H1 (cell line): ENCODE measurements at regions not wholly inside any gene's neighbourhood (a gene's known extent, or its start where the extent isn't known, plus 50 kb on each side); places are given as distances from the start of the nearest gene placed in this dataset.

Experiments
- CTCF ChIA-PET: fragments of 300-600 bp; sonication (Branson Sonifier 250); formaldehyde crosslinking; loops from one replicate; lab custom pipeline; 2021; ENCODE audit not compliant: partially characterized antibody; lab: Charles Lee
- POLR2A ChIA-PET: fragments of 300-600 bp; sonication (Branson Sonifier 250); formaldehyde crosslinking; loops from one replicate; lab custom pipeline; 2021; ENCODE audit warnings: inconsistent platforms; ENCODE audit not compliant: partially characterized antibody; lab: Charles Lee
- DNase-seq, 2 experiments: peaks; one replicate each; pipeline versions ENCODE4 v3.0.0 to v3.0.0-alpha.2; 2010 to 2022; ENCODE audit warnings: low spot score in 2 of 2, low read depth in 1 of 2, mixed read lengths in 1 of 2
- FAIRE-seq: peaks from 2 replicates; lab custom pipeline; 2011; peaks lifted over from hg19 to GRCh38; lab: Jason Lieb, UNC
- H2AFZ ChIP-seq: 2 replicates; pipeline ENCODE4 v1.8.1; 2012; ENCODE audit warnings: low read length, inconsistent platforms
- H2AK5ac ChIP-seq: 2 replicates; pipeline ENCODE4 v1.6.1; 2013; ENCODE audit warnings: low read depth, low read length
- H2BK120ac ChIP-seq: replicated peaks from 2 replicates; pipeline ENCODE3; 2013; ENCODE audit warnings: low read depth, low read length, inconsistent platforms
- H2BK12ac ChIP-seq: 2 replicates; pipeline ENCODE4 v1.6.1; 2013; ENCODE audit warnings: low read depth, low read length
- H2BK15ac ChIP-seq: 2 replicates; pipeline ENCODE4 v1.6.1; 2013; ENCODE audit warnings: low read length
- H2BK20ac ChIP-seq: 2 replicates; pipeline ENCODE4 v1.6.1; 2013; ENCODE audit warnings: low read length
- H2BK5ac ChIP-seq: 2 replicates; pipeline ENCODE4 v1.6.1; 2013; ENCODE audit warnings: low read depth, low read length
- H3K14ac ChIP-seq: 2 replicates; pipeline ENCODE4 v1.6.1; 2013; ENCODE audit warnings: inconsistent platforms; ENCODE audit not compliant: insufficient read length
- H3K18ac ChIP-seq: 2 replicates; pipeline ENCODE4 v1.6.1; 2013; ENCODE audit warnings: low read length; ENCODE audit errors: extremely low read depth
- H3K23ac ChIP-seq: 2 replicates; pipeline ENCODE4 v1.6.1; 2013; ENCODE audit warnings: inconsistent platforms; ENCODE audit not compliant: insufficient read length
- H3K23me2 ChIP-seq: 2 replicates; pipeline ENCODE4 v1.6.1; 2013; ENCODE audit warnings: low read depth, low read length
- H3K27ac ChIP-seq: 2 replicates; pipeline ENCODE4 v1.6.1; 2011; ENCODE audit warnings: low read depth, low read length, inconsistent platforms
- H3K27me3 ChIP-seq, 4 experiments: replicated peaks in 1 of 4; 1 replicate in 1 of 4; 2 replicates in 3 of 4; pipeline versions ENCODE4 v1.6.1 to v1.8.1; 2011 to 2013; ENCODE audit warnings: low read length in 3 of 4, mild to moderate bottlenecking in 3 of 4, inconsistent platforms in 2 of 4, mixed read lengths in 2 of 4, moderate library complexity in 1 of 4; ENCODE audit not compliant: control insufficient read depth in 3 of 4, insufficient read depth in 3 of 4; ENCODE audit errors: extremely low read depth in 1 of 4
- H3K36me3 ChIP-seq, 4 experiments: 2 replicates each; pipeline versions ENCODE4 v1.6.1 to v1.8.1; 2011 to 2013; ENCODE audit warnings: mild to moderate bottlenecking in 4 of 4, low read length in 3 of 4, moderate library complexity in 2 of 4, control low read depth in 1 of 4, inconsistent platforms in 1 of 4; ENCODE audit not compliant: insufficient read depth in 4 of 4, control insufficient read depth in 2 of 4
- H3K4ac ChIP-seq: replicated peaks from 2 replicates; pipeline ENCODE3; 2013; ENCODE audit warnings: low read length, low read depth, mixed read lengths, inconsistent platforms; ENCODE audit not compliant: insufficient read length
- H3K4me1 ChIP-seq, 4 experiments: replicated peaks in 1 of 4; 1 replicate in 1 of 4; 2 replicates in 3 of 4; pipeline versions ENCODE4 v1.6.1 to v1.8.1; 2011 to 2013; ENCODE audit warnings: low read length in 3 of 4, inconsistent platforms in 2 of 4, mixed read lengths in 1 of 4; ENCODE audit not compliant: insufficient read depth in 4 of 4, control insufficient read depth in 3 of 4
- H3K4me2 ChIP-seq, 2 experiments: 2 replicates each; pipeline versions ENCODE4 v1.6.1 to v1.8.1; 2011 to 2013; ENCODE audit warnings: low read depth in 2 of 2, low read length in 2 of 2, control low read depth in 1 of 2, inconsistent platforms in 1 of 2, mild to moderate bottlenecking in 1 of 2; ENCODE audit not compliant: insufficient read depth in 1 of 2
- H3K4me3 ChIP-seq, 4 experiments: fragments of 200-600, 300-600 bp in 1 of 4; sonication (generic), shearing (Covaris generic), sonication (Bioruptor Twin) in 1 of 4; 2 replicates each; pipeline versions ENCODE4 v1.5.1 to v1.8.1; 2011 to 2016; ENCODE audit warnings: low read length in 4 of 4, low read depth in 3 of 4, control low read depth in 2 of 4, inconsistent platforms in 2 of 4, mild to moderate bottlenecking in 2 of 4, mixed read lengths in 1 of 4, moderate library complexity in 1 of 4; ENCODE audit not compliant: insufficient read depth in 2 of 4; ENCODE audit errors: extremely low read depth in 1 of 4
- H3K56ac ChIP-seq: replicated peaks from 2 replicates; pipeline ENCODE3; 2013; ENCODE audit warnings: low read depth, mild to moderate bottlenecking, mixed read lengths, low read length, inconsistent platforms; ENCODE audit not compliant: insufficient read length
- H3K79me1 ChIP-seq: 2 replicates; pipeline ENCODE4 v1.6.1; 2013; ENCODE audit warnings: low read depth, low read length, control low read depth
- H3K79me2 ChIP-seq, 2 experiments: 2 replicates each; pipeline versions ENCODE4 v1.6.1 to v1.8.1; 2012 to 2013; ENCODE audit warnings: low read length in 2 of 2, mild to moderate bottlenecking in 2 of 2, inconsistent platforms in 1 of 2; ENCODE audit not compliant: insufficient read depth in 2 of 2, control insufficient read depth in 1 of 2
- H3K9ac ChIP-seq, 4 experiments: replicated peaks in 1 of 4; 1 replicate in 1 of 4; 2 replicates in 3 of 4; pipeline versions ENCODE4 v1.6.1 to v1.8.1; 2011 to 2013; ENCODE audit warnings: low read depth in 3 of 4, low read length in 3 of 4, control low read depth in 2 of 4, mild to moderate bottlenecking in 2 of 4, moderate library complexity in 2 of 4, inconsistent platforms in 1 of 4; ENCODE audit errors: extremely low read depth in 1 of 4
- H3K9me3 ChIP-seq, 2 experiments: 2 replicates each; pipeline versions ENCODE4 v1.6.1 to v1.8.1; 2012 to 2013; ENCODE audit warnings: mild to moderate bottlenecking in 2 of 2, moderate library complexity in 2 of 2, control low read depth in 1 of 2, inconsistent platforms in 1 of 2, low read depth in 1 of 2, low read length in 1 of 2, mixed read lengths in 1 of 2; ENCODE audit not compliant: insufficient read depth in 2 of 2
- H4K20me1 ChIP-seq, 2 experiments: replicated peaks in 1 of 2; 2 replicates each; pipeline versions ENCODE3 to v1.8.1; 2011 to 2013; ENCODE audit warnings: inconsistent platforms in 2 of 2, low read length in 2 of 2, mild to moderate bottlenecking in 1 of 2; ENCODE audit not compliant: insufficient read depth in 2 of 2, control insufficient read depth in 1 of 2
- H4K5ac ChIP-seq: 2 replicates; pipeline ENCODE4 v1.6.1; 2013; ENCODE audit warnings: low read length, low read depth, mixed read lengths, inconsistent platforms; ENCODE audit not compliant: insufficient read length
- H4K8ac ChIP-seq: 2 replicates; pipeline ENCODE4 v1.8.0; 2013; ENCODE audit warnings: mild to moderate bottlenecking, moderate library complexity, low read length, inconsistent platforms; ENCODE audit not compliant: insufficient read depth; ENCODE audit errors: extremely low read depth
- H4K91ac ChIP-seq: replicated peaks from 2 replicates; pipeline ENCODE3; 2013; ENCODE audit warnings: low read length, mixed read lengths, inconsistent platforms; ENCODE audit not compliant: insufficient read length
- CHD2 ChIP-seq: IDR thresholded peaks from 2 replicates; pipeline ENCODE4 v1.6.1; 2012; ENCODE audit warnings: low read length, improper control_type of control experiment
- FOSL1 ChIP-seq: IDR thresholded peaks from 2 replicates; pipeline ENCODE4 v1.6.1; 2011; ENCODE audit warnings: mild to moderate bottlenecking, low read depth, low read length, moderate library complexity; ENCODE audit not compliant: insufficient read depth
- HDAC2 ChIP-seq, 2 experiments: fragments of 300-600 bp in 1 of 2; sonication (generic) in 1 of 2; IDR thresholded peaks; 2 replicates each; pipeline ENCODE4 v1.6.1; 2011 to 2012; ENCODE audit warnings: low read depth in 2 of 2, low read length in 2 of 2, mild to moderate bottlenecking in 2 of 2, moderate library complexity in 2 of 2, borderline replicate concordance in 1 of 2, inconsistent platforms in 1 of 2
- HDAC6 ChIP-seq: IDR thresholded peaks from one replicate; pipeline ENCODE4 v1.7.1; 2012; ENCODE audit warnings: low read depth, mild to moderate bottlenecking, inconsistent platforms, low read length, moderate library complexity
- KDM5A ChIP-seq: fragments of 200-600 bp; IDR thresholded peaks from 2 replicates; pipeline ENCODE4 v1.7.1; 2012; ENCODE audit warnings: mild to moderate bottlenecking, low read length, inconsistent platforms, mixed read lengths
- MAFK ChIP-seq: IDR thresholded peaks from 2 replicates; pipeline ENCODE4 v1.6.1; 2012; ENCODE audit warnings: low read depth, mild to moderate bottlenecking, improper control_type of control experiment, low read length
- MAX ChIP-seq: IDR thresholded peaks from 2 replicates; pipeline ENCODE4 v1.6.1; 2012; ENCODE audit warnings: inconsistent platforms
- NANOG ChIP-seq: IDR thresholded peaks from 2 replicates; pipeline ENCODE4 v1.6.1; 2011; ENCODE audit warnings: low read length, low read depth, mild to moderate bottlenecking, inconsistent platforms; ENCODE audit not compliant: insufficient read depth, poor library complexity, severe bottlenecking
- NRF1 ChIP-seq: IDR thresholded peaks from 2 replicates; pipeline ENCODE4 v1.6.1; 2011; ENCODE audit warnings: mild to moderate bottlenecking, low read depth, low read length, improper control_type of control experiment
- PHF8 ChIP-seq: fragments of 200-600 bp; sonication (generic); conservative IDR thresholded peaks from 2 replicates; pipeline ENCODE4 v1.7.1; 2012; ENCODE audit warnings: low read depth, mild to moderate bottlenecking, inconsistent platforms, low read length, moderate library complexity
- SP1 ChIP-seq: IDR thresholded peaks from 2 replicates; pipeline ENCODE4 v1.6.1; 2011; ENCODE audit warnings: low read depth, low read length
- SP4 ChIP-seq: IDR thresholded peaks from 2 replicates; pipeline ENCODE4 v1.6.1; 2012; ENCODE audit warnings: low read length, inconsistent platforms
- TEAD4 ChIP-seq: IDR thresholded peaks from 2 replicates; pipeline ENCODE4 v1.6.1; 2012; ENCODE audit warnings: low read depth, low read length, inconsistent platforms, mixed read lengths
- WGBS, 2 experiments: shearing (Covaris generic) in 1 of 2; methylation state at CpG; one replicate each; pipeline versions ENCODE4 v1.1.6 to v1.1.7; 2013 to 2015; ENCODE audit warnings: low lambda C conversion rate in 2 of 2, mixed read lengths in 2 of 2, inconsistent platforms in 1 of 2, low coverage in 1 of 2, missing lambda C conversion rate in 1 of 2; ENCODE audit not compliant: insufficient replicate concordance in 2 of 2, insufficient coverage in 1 of 2, insufficient read length in 1 of 2; ENCODE audit errors: extremely low coverage in 1 of 2, missing lambda C conversion rate in 1 of 2; 5-methylcytosine and 5-hydroxymethylcytosine counted together

GRCh38 chr14:25677111-25677510 lies 627.2 kb upstream of the STXBP6 start:
- Histone ChIP-seq H2AFZ (no peak overlapping the region), H4K8ac (no peak overlapping the region)
- TF ChIP-seq MAX = no peak
- no peak for TF ChIP-seq NRF1
- no peak for TF ChIP-seq SP4
- TF ChIP-seq CHD2 = no peak
- no peak for TF ChIP-seq PHF8
- TF ChIP-seq FOSL1 = no peak
- TF ChIP-seq SP1 = no peak
- TF ChIP-seq NANOG = no peak
- no peak for TF ChIP-seq TEAD4
- TF ChIP-seq KDM5A = no peak
- no peak for TF ChIP-seq HDAC2 (IDR thresholded peaks at IDR 0.05; ENCODE audit: borderline replicate concordance in 1 of 2, low read depth in 2 of 2, low read length in 2 of 2)
- TF ChIP-seq HDAC6 = no peak
- TF ChIP-seq MAFK = no peak

More at GRCh38 chr14:25677111-25677510, 627.2 kb upstream of the STXBP6 start:
- Histone ChIP-seq H3K23ac (no peak overlapping the region), H2BK5ac (no peak overlapping the region), H3K4me2 (no peak overlapping the region), H3K23me2 (no peaks in the 10 kb centered on the region), H3K18ac (no peak overlapping the region), H2BK12ac (no peak overlapping the region), H2BK20ac (no peak overlapping the region), H2BK120ac (no peak overlapping the region), H4K5ac (no peak overlapping the region), H3K56ac (no peak overlapping the region), H2AK5ac (no peak overlapping the region), H4K91ac (no peak overlapping the region), H3K9me3 (peaks cover 0 to 4% of the 10 kb centered on the region in 2 experiments; a peak in 1 of 4 replicates), H2BK15ac (no peak overlapping the region), H3K4me3 (no peak overlapping the region), H3K79me1 (no peaks in the 10 kb centered on the region), H3K27ac (no peak overlapping the region), H3K79me2 (no peaks in the 10 kb centered on the region), H3K9ac (no peak overlapping the region), H3K4ac (no peak overlapping the region), H4K20me1 (no peaks in the 10 kb centered on the region), H3K27me3 (no peaks in the 10 kb centered on the region; a peak in 1 of 7 replicates), H3K4me1 (no peaks in the 10 kb centered on the region), H3K14ac (no peak overlapping the region), H3K36me3 (no peaks in the 10 kb centered on the region)
- DNase-seq (no peak), FAIRE-seq (no peak)
- POLR2A ChIA-PET = no interaction called here
- CTCF ChIA-PET = no interaction called here
- WGBS, 2 experiments = 95% methylated on average over 3 of the region's 3 CpGs; no CpG with 5 or more reads in 1 of the 2 experiments
